HCT116 (cell line): ENCODE measurements at regions not wholly inside any gene's neighbourhood (a gene's known extent, or its start where the extent isn't known, plus 50 kb on each side); places are given as distances from the start of the nearest gene placed in this dataset.

ENCODE experiments used
- ATF3 ChIP-seq: IDR thresholded peaks from 2 replicates; pipeline ENCODE4 v1.6.1; 2012
- CEBPB ChIP-seq: IDR thresholded peaks from 2 replicates; pipeline ENCODE4 v1.6.1; 2012; ENCODE audit warnings: low read depth
- EZH2 ChIP-seq: fragments of 200-600 bp; sonication (generic); IDR thresholded peaks from 2 replicates; pipeline ENCODE4 v1.6.1; 2017; ENCODE audit warnings: antibody characterized with exemption, mixed run types
- POLR2AphosphoS5 ChIP-seq: IDR thresholded peaks from 2 replicates; pipeline ENCODE4 v1.6.1; 2011; ENCODE audit warnings: mild to moderate bottlenecking, low read depth, low read length, moderate library complexity
- TF ChIP-seq, protein P1 (sequence below), 3 experiments: fragments of 200-600 bp in 1 of 3; sonication (generic) in 1 of 3; IDR thresholded peaks in 2 of 3; conservative IDR thresholded peaks in 1 of 3; 2 replicates each; pipeline ENCODE4 v1.5.1; 2012 to 2017; ENCODE audit warnings: low read depth in 2 of 3, low read length in 2 of 3, antibody characterized with exemption in 1 of 3, borderline replicate concordance in 1 of 3, control low read depth in 1 of 3, mild to moderate bottlenecking in 1 of 3, mixed read lengths in 1 of 3, mixed run types in 1 of 3, moderate library complexity in 1 of 3; ENCODE audit not compliant: insufficient read depth in 1 of 3

GRCh38 chr16:85508388-85508787 is 104.7 kb upstream of the GSE1 start:
- TF ChIP-seq CEBPB = no peak
- no peak for TF ChIP-seq ATF3
- no peak for TF ChIP-seq POLR2AphosphoS5
- no peak for TF ChIP-seq EZH2
- TF ChIP-seq, protein P1, sequence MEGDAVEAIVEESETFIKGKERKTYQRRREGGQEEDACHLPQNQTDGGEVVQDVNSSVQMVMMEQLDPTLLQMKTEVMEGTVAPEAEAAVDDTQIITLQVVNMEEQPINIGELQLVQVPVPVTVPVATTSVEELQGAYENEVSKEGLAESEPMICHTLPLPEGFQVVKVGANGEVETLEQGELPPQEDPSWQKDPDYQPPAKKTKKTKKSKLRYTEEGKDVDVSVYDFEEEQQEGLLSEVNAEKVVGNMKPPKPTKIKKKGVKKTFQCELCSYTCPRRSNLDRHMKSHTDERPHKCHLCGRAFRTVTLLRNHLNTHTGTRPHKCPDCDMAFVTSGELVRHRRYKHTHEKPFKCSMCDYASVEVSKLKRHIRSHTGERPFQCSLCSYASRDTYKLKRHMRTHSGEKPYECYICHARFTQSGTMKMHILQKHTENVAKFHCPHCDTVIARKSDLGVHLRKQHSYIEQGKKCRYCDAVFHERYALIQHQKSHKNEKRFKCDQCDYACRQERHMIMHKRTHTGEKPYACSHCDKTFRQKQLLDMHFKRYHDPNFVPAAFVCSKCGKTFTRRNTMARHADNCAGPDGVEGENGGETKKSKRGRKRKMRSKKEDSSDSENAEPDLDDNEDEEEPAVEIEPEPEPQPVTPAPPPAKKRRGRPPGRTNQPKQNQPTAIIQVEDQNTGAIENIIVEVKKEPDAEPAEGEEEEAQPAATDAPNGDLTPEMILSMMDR (IDR thresholded peaks at IDR 0.05 in 2 of 3, conservative IDR thresholded peaks at IDR 0.05 in 1 of 3; ENCODE audit: borderline replicate concordance in 1 of 3, insufficient read depth in 1 of 3, low read depth in 2 of 3, low read length in 2 of 3) = no peak
